ENCODE measurements at regions not wholly inside any gene's neighbourhood (a gene's known extent, or its start where the extent isn't known, plus 50 kb on each side); places are given as distances from the start of the nearest gene placed in this dataset.

DNA sequence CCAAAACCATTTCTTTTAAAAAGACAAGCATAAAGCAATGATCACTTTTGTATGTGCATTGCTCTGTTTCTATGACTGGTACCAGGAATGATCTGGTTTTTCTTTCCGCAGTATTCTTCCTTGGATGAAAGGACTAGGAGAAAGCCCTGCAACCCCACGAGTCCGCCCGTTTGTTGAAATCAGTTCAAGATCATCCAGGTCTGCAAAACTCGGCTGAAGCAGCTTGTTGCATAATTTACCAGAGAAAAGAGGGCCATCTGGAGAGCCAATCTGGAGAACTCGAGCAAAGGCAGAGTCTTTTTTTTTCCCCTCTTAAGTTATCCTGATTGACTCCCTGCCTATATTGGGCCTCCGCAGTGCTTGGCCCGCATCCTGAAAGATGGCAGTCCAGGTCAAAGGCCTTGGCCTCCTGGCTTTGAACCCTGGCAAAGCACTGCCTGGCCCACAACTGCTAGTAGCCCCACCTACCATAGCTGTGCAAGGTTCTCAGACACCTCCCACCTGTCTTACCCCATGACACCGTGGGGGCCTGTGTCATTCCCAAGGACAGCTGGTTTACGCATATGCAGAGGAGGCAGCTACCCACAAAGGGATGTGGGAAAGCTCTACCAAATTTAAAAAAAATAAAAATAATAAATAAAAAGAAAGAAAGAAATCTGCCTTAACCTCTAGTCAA lies 572.2 kb downstream of the INHBA start:
- no peak overlapping the region for H3K4me3 ChIP-seq (replicated peaks; ENCODE audit: low read depth, low read length)
- TF ChIP-seq, protein P1, sequence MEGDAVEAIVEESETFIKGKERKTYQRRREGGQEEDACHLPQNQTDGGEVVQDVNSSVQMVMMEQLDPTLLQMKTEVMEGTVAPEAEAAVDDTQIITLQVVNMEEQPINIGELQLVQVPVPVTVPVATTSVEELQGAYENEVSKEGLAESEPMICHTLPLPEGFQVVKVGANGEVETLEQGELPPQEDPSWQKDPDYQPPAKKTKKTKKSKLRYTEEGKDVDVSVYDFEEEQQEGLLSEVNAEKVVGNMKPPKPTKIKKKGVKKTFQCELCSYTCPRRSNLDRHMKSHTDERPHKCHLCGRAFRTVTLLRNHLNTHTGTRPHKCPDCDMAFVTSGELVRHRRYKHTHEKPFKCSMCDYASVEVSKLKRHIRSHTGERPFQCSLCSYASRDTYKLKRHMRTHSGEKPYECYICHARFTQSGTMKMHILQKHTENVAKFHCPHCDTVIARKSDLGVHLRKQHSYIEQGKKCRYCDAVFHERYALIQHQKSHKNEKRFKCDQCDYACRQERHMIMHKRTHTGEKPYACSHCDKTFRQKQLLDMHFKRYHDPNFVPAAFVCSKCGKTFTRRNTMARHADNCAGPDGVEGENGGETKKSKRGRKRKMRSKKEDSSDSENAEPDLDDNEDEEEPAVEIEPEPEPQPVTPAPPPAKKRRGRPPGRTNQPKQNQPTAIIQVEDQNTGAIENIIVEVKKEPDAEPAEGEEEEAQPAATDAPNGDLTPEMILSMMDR (IDR thresholded peaks at IDR 0.05; ENCODE audit: low read length, missing control alignments), result no peak
- no peak for DNase-seq (ENCODE audit: low read depth)

GRCh38 chr7:41130086-41130485 lies 572.8 kb downstream of the INHBA start:
- TF ChIP-seq, protein P1 (IDR thresholded peaks at IDR 0.05; ENCODE audit: low read length, missing control alignments), result no peak

GRCh38 chr7:41125343-41125742 lies 577.5 kb downstream of the INHBA start:
- H3K4me3 ChIP-seq (replicated peaks; ENCODE audit: low read depth, low read length), result no peak overlapping the region
- no peak for DNase-seq (ENCODE audit: low read depth)
- TF ChIP-seq, protein P1 (IDR thresholded peaks at IDR 0.05; ENCODE audit: low read length, missing control alignments), result no peak

More at GRCh38 chr7:41130086-41130485, 572.8 kb downstream of the INHBA start:
- DNase-seq (ENCODE audit: low read depth), result no peak
- H3K4me3 ChIP-seq (replicated peaks; ENCODE audit: low read depth, low read length), result no peak overlapping the region

- TF ChIP-seq, protein P1 (IDR thresholded peaks at IDR 0.05; ENCODE audit: low read length, missing control alignments), result no peak
- DNase-seq (ENCODE audit: low read depth), result peak; percentile 52
- no peak overlapping the region for H3K4me3 ChIP-seq (replicated peaks; ENCODE audit: low read depth, low read length)
These were observed 580.5 kb downstream of the INHBA start for GRCh38 chr7:41122256-41122987.

- TF ChIP-seq, protein P1 (IDR thresholded peaks at IDR 0.05; ENCODE audit: low read length, missing control alignments), result no peak
- DNase-seq (ENCODE audit: low read depth), result no peak
These were observed 581.7 kb downstream of the INHBA start for GRCh38 chr7:41121228-41121627.

GRCh38 chr7:41118486-41118885 lies 584.4 kb downstream of the INHBA start:
- no peak overlapping the region for H3K4me3 ChIP-seq (replicated peaks; ENCODE audit: low read depth, low read length)
- TF ChIP-seq, protein P1 (IDR thresholded peaks at IDR 0.05; ENCODE audit: low read length, missing control alignments), result no peak
- no peak for DNase-seq (ENCODE audit: low read depth)

More at GRCh38 chr7:41121228-41121627, 581.7 kb downstream of the INHBA start:
- H3K4me3 ChIP-seq (replicated peaks; ENCODE audit: low read depth, low read length), result no peak overlapping the region

All from fibroblast of pulmonary artery (primary cell).